Spleen (tissue), 11 donors: ENCODE measurements at regions not wholly inside any gene's neighbourhood (a gene's known extent, or its start where the extent isn't known, plus 50 kb on each side); places are given as distances from the start of the nearest gene placed in this dataset.

Experiments used
- DNase-seq: peaks from one replicate; pipeline ENCODE4 v3.0.0-alpha.2; 2020
- H3K27ac ChIP-seq, 8 donors: fragments of 200-600 bp; sonication (generic) in 7 of 8; 1 replicate in 4 of 8; 2 replicates in 4 of 8; pipeline versions ENCODE4 v1.5.0 to v1.8.0; 2016 to 2021; ENCODE audit warnings: inconsistent platforms in 4 of 8, mild to moderate bottlenecking in 4 of 8, moderate library complexity in 1 of 8
- H3K27me3 ChIP-seq, 7 donors: fragments of 200-600 bp; sonication (generic) in 6 of 7; replicated peaks in 1 of 7; 1 replicate in 4 of 7; 2 replicates in 3 of 7; pipeline versions ENCODE4 v1.5.0 to v1.8.0; 2016 to 2021; ENCODE audit warnings: inconsistent platforms in 3 of 7, mild to moderate bottlenecking in 1 of 7
- H3K36me3 ChIP-seq, 6 donors: fragments of 200-600 bp; sonication (generic) in 5 of 6; 1 replicate in 4 of 6; 2 replicates in 2 of 6; pipeline versions ENCODE4 v1.5.0 to v1.8.0; 2016 to 2021; ENCODE audit warnings: inconsistent platforms in 2 of 6
- H3K4me1 ChIP-seq, 6 donors: fragments of 200-600 bp; sonication (generic) in 5 of 6; 1 replicate in 3 of 6; 2 replicates in 3 of 6; pipeline versions ENCODE4 v1.5.0 to v1.8.0; 2016 to 2021; ENCODE audit warnings: inconsistent platforms in 3 of 6
- H3K4me3 ChIP-seq, 8 donors: fragments of 200-600 bp; sonication (generic) in 7 of 8; 1 replicate in 4 of 8; 2 replicates in 4 of 8; pipeline versions ENCODE4 v1.5.0 to v1.8.0; 2016 to 2021; ENCODE audit warnings: inconsistent platforms in 4 of 8, mild to moderate bottlenecking in 4 of 8, moderate library complexity in 2 of 8
- H3K9me3 ChIP-seq, 8 donors: fragments of 200-600 bp; sonication (generic) in 7 of 8; 1 replicate in 4 of 8; 2 replicates in 4 of 8; pipeline versions ENCODE4 v1.5.0 to v1.8.0; 2016 to 2021; ENCODE audit warnings: inconsistent platforms in 4 of 8
- POLR2A ChIP-seq, 3 donors: fragments of 450-650 bp; IDR thresholded peaks; one replicate each; pipeline ENCODE4 v1.5.1; 2017; ENCODE audit warnings: antibody characterized with exemption in 3 of 3, mild to moderate bottlenecking in 1 of 3
- POLR2AphosphoS5 ChIP-seq, 3 donors: sonication (generic); formaldehyde crosslinking; IDR thresholded peaks; one replicate each; pipeline ENCODE4 v1.5.1; 2017; ENCODE audit warnings: antibody characterized with exemption in 3 of 3
- WGBS, 5 donors: extraction: QIAGEN DNeasy Blood & Tissue Kit in 3 of 5; methylation state at CpG; one replicate each; pipeline versions ENCODE4 v1.1.5 to v1.1.7; 2013 to 2018; 5-methylcytosine and 5-hydroxymethylcytosine counted together
- intact Hi-C: fragments of 100-400 bp; cut with DNase I; formaldehyde crosslinking; loops from one replicate; pipeline ENCODE4 v1.15.0; 2023; ENCODE audit warnings: low total_unique reads
- TF ChIP-seq, protein P1 (sequence below), 11 experiments: fragments of 200-600 bp in 7 of 11; fragments of 450-650 bp in 4 of 11; sonication (generic) in 4 of 11; IDR thresholded peaks in 8 of 11; conservative IDR thresholded peaks in 3 of 11; 1 replicate in 7 of 11; 2 replicates in 4 of 11; pipeline versions ENCODE4 v1.4.0 to v1.8.0; 2016 to 2021; ENCODE audit warnings: antibody characterized with exemption in 11 of 11, inconsistent platforms in 4 of 11, mild to moderate bottlenecking in 1 of 11
- donor health status: healthy with polysubstance abuse.
- donor health status: DM: no; HTN: no; CAD: no; lungs with moderate emphysema.
- donor health status: DM: no; HTN: no; CAD: no.
- donor health status: Bipolar disorder and iron deficiency.
- donor health status: healthy.
- donor health status: DM: no; HTN: no; CAD: no.
- donor health status: DM: yes; HTN: yes; CAD: no.

DNA sequence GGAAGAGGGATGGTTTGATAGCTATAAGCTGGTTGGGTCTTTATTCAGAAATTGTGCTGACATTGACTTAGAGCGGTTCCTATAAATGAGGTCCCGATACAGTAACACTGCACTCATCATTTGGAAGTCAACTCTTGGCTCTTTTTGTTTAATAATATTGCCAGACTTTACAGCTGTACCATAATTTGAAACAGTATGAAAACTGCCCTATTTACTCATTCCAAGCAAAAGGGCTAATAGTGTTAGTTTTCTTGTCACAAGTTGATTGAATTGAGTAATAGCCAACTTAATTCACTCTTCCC lies 128.4 kb upstream of the LIMCH1 start:
- Histone ChIP-seq H3K4me1 (peaks cover 0 to 4% (median 2%) of the 10 kb centered on the region in 6 donors), H3K4me3 (no peak overlapping the region), H3K27me3 (peaks cover 0 to 7% (median 0%) of the 10 kb centered on the region in 7 donors), H3K36me3 (no peaks in the 10 kb centered on the region), H3K27ac (no peak overlapping the region), H3K9me3 (no peaks in the 10 kb centered on the region)
- WGBS, 5 donors: 95 to 99% (median 97%) methylated on average over 2 of the region's 2 CpGs
- intact Hi-C loops: no loop called here
- no peak for DNase-seq
- TF ChIP-seq POLR2A (IDR thresholded peaks at IDR 0.05) (no peak), POLR2AphosphoS5 (IDR thresholded peaks at IDR 0.05) (no peak)

DNA sequence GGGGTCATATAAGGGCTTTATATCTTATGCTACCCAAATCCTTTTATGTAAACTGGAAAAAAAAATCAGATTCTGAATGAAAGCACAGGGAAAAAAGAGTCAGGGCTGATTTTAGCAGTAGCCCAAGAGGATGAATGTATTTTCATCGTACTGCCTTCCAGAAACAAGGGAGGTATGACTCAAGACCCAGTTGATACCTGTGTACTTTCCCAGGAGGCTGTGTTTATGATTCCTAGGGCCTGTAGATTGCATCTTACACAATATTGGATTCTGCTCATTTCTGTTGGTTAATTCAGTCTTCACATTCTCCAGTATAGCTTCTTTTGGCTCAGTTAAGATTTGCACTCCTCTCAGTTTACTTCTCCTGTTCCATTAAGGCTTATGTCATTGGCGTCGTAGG lies 127.9 kb upstream of the LIMCH1 start:
- intact Hi-C loops: no loop called here
- no peak for DNase-seq
- H3K36me3 ChIP-seq: no peaks in the 10 kb centered on the region
- peaks cover 0 to 4% (median 2%) of the 10 kb centered on the region in 6 donors for H3K4me1 ChIP-seq
- no peak overlapping the region for H3K4me3 ChIP-seq
- peaks cover 0 to 7% (median 0%) of the 10 kb centered on the region in 7 donors for H3K27me3 ChIP-seq
- no peak for TF ChIP-seq POLR2AphosphoS5 (IDR thresholded peaks at IDR 0.05)
- no peak overlapping the region for H3K27ac ChIP-seq
- WGBS, 5 donors: 83 to 95% (median 86%) methylated on average over 3 of the region's 3 CpGs
- H3K9me3 ChIP-seq: no peaks in the 10 kb centered on the region

DNA sequence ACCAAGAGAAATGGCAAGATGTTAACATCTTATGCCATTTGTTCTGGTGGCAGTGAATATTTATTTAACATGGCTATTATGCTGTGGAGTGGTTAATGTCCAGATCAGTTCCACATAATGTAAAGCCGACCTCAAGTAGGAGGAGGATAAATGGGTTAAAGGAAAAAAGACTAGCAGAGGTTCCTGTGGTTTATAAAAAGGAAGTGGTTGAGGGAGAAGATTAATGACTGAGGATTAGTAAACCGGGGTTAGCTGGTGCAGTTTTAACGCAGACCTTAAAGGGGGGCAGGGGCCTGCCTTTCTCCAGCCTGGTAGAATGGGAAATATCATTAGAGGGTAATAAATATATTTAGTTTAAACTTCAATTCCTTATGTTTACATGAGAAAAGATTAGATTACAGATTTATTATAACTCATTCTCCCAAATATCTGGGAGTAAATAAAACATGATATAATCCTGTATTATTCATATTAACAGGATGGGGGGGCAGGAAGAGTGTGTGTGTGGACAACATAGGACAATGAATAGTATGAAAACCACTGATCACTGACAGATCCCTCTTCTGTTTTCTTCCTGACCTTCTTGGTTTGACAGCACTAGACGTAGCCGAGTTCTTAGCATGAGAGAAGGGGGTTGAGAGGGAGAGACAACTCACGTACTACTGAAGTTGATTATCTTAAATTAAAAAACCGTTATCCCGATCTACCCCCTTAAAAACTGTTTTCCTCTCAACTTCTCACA lies 124.1 kb upstream of the LIMCH1 start:
- H3K9me3 ChIP-seq: no peaks in the 10 kb centered on the region
- DNase-seq: no peak
- TF ChIP-seq POLR2A (IDR thresholded peaks at IDR 0.05): no peak
- TF ChIP-seq, protein P1, sequence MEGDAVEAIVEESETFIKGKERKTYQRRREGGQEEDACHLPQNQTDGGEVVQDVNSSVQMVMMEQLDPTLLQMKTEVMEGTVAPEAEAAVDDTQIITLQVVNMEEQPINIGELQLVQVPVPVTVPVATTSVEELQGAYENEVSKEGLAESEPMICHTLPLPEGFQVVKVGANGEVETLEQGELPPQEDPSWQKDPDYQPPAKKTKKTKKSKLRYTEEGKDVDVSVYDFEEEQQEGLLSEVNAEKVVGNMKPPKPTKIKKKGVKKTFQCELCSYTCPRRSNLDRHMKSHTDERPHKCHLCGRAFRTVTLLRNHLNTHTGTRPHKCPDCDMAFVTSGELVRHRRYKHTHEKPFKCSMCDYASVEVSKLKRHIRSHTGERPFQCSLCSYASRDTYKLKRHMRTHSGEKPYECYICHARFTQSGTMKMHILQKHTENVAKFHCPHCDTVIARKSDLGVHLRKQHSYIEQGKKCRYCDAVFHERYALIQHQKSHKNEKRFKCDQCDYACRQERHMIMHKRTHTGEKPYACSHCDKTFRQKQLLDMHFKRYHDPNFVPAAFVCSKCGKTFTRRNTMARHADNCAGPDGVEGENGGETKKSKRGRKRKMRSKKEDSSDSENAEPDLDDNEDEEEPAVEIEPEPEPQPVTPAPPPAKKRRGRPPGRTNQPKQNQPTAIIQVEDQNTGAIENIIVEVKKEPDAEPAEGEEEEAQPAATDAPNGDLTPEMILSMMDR (IDR thresholded peaks at IDR 0.05 in 8 of 11, conservative IDR thresholded peaks at IDR 0.05 in 3 of 11): no peak
- WGBS, 5 donors: 25 to 35% (median 29%) methylated on average over 8 of the region's 8 CpGs
- intact Hi-C loops: no loop called here
- H3K27ac ChIP-seq: peak overlapping the region in 1 of 8 donors; percentile 13
- no peak overlapping the region for H3K4me3 ChIP-seq
- peaks cover 0 to 4% (median 2%) of the 10 kb centered on the region in 6 donors for H3K4me1 ChIP-seq
- peaks cover 0 to 7% (median 0%) of the 10 kb centered on the region in 7 donors for H3K27me3 ChIP-seq
- H3K36me3 ChIP-seq: no peaks in the 10 kb centered on the region

DNA sequence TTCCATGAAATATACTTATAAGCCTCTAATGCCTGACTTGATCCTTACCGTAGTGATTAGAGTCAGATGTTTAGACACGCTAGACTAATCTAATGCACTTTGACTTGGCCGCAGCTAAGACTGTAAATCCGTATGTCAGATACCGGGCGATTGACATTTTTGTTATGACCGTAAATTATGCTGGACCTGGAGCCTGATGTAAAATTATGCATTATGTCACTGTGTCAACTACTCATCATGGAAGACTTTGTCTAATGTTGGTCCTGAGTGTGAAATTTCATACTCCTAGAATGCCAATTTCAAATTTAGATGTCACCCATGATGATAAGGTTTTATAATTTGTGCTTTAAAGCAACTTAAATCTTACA lies 123.6 kb upstream of the LIMCH1 start:
- no peak overlapping the region for H3K4me3 ChIP-seq
- no peak overlapping the region for H3K27ac ChIP-seq
- peaks cover 0 to 7% (median 0%) of the 10 kb centered on the region in 7 donors for H3K27me3 ChIP-seq
- no peak for DNase-seq
- TF ChIP-seq POLR2AphosphoS5 (IDR thresholded peaks at IDR 0.05): no peak
- TF ChIP-seq, protein P1 (IDR thresholded peaks at IDR 0.05 in 8 of 11, conservative IDR thresholded peaks at IDR 0.05 in 3 of 11): no peak
- TF ChIP-seq POLR2A (IDR thresholded peaks at IDR 0.05): no peak
- intact Hi-C loops: no loop called here
- WGBS, 5 donors: 47 to 76% (median 66%) methylated on average over 6 to 7 of the region's 7 CpGs
- H3K4me1 ChIP-seq: peaks cover 0 to 4% (median 2%) of the 10 kb centered on the region in 6 donors
- no peaks in the 10 kb centered on the region for H3K9me3 ChIP-seq
- H3K36me3 ChIP-seq: no peaks in the 10 kb centered on the region

DNA sequence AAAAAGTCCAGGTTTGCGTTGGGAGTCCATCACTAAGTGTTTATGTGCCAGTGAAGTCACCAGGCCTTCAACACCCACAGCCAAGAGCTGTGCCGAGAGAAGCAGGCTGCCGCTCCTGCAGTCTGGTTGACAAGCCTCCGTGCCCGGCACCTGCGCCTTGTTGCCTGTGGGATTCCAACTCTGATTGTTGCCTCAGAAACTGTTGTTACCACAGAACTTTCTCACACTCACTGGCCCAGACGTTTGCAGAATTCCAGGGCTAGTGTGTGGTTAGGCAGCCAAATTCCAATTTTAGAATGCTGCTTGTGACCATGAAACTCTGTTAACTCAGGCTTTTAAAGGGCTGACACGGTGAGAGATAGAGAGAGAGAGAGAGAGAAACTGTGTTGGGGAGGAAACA lies 119.5 kb upstream of the LIMCH1 start:
- peaks cover 0 to 4% (median 1%) of the 10 kb centered on the region in 6 donors for H3K4me1 ChIP-seq
- no peak overlapping the region for H3K4me3 ChIP-seq
- H3K27ac ChIP-seq: peak overlapping the region in 4 of 8 donors; percentile 29 to 56 (median 46)

More for the DNA sequence above, 119.5 kb upstream of the LIMCH1 start:
- TF ChIP-seq, protein P1 (IDR thresholded peaks at IDR 0.05 in 8 of 11, conservative IDR thresholded peaks at IDR 0.05 in 3 of 11): no peak
- TF ChIP-seq POLR2AphosphoS5 (IDR thresholded peaks at IDR 0.05): peak; percentile 12 to 19 (median 16)
- TF ChIP-seq POLR2A (IDR thresholded peaks at IDR 0.05): no peak
- H3K27me3 ChIP-seq: peaks cover 0 to 7% (median 0%) of the 10 kb centered on the region in 7 donors
- DNase-seq: no peak
- H3K9me3 ChIP-seq: no peaks in the 10 kb centered on the region
- no peaks in the 10 kb centered on the region for H3K36me3 ChIP-seq
- WGBS, 5 donors: 49 to 72% (median 68%) methylated on average over 8 of the region's 8 CpGs
- intact Hi-C loops: no loop called here
